NCI-H345 (cell line): ENCODE measurements at regions not wholly inside any gene's neighbourhood (a gene's known extent, or its start where the extent isn't known, plus 50 kb on each side); places are given as distances from the start of the nearest gene placed in this dataset.

Source experiments
- DNase-seq: peaks from one replicate; lab custom pipeline; 2025; lab: John Stamatoyannopoulos, UW

DNA sequence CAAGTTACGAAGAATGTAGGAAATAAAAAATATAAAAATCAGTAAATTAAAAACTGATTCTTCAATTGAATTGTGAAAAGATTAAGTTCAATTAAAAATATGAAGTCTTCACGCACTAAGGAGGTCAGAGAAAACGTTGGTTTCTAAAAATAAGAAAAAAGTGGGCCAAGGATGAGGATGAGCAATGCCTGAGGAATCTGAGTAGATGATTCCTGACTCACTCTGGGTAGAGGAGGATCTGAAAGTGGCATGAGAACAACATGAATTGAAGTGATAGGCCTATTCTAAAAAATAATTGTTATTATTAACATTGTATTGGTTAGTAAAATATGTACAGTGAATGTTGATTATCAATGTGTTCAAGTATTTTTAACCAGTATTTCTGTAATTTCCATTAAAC is 444.2 kb downstream of the GRIA2 start:
- no peak for DNase-seq

- DNase-seq, result no peak
Observed at GRCh38 chr4:157655096-157655809, 434.7 kb downstream of the GRIA2 start.

- DNase-seq, result no peak
Observed at GRCh38 chr4:157643257-157643656, 422.7 kb downstream of the GRIA2 start.

- no peak for DNase-seq
Observed at GRCh38 chr4:157634057-157634456, 413.5 kb downstream of the GRIA2 start.

DNA sequence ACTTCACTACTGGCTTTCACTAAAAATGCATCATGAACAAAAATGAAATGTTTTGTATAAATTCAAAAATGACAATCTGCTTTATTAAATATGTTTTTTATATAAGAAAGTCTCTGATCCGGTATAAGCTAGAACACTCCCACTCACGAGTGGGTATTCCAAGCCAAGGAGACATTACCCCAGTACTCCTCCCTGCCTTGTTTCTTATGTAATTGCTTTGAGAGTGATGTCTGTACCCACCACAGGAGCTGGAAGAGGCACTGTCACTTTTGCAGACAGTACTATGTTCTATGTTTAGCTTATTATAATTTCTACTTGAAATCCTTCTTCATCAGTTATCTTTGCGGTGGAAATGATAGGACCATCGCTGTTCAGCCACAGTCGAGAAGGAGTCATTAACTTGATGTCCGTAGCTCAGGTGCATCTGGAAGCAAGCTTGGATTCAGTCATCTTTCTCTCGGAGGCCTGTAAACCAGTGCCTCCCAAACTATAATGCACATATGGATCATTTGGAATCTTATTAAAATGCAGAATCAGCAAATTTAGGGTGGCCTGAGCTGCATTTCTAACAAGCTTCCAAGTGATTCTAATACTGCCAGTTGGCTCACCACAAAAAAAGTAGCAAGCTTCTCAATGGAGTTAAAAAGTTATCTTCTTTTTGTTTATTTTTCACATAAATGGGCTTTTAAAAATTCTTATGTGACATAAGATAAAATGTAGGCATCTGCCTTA is 396.4 kb downstream of the GRIA2 start:
- DNase-seq, result no peak

GRCh38 chr4:157607996-157608395 is 387.5 kb downstream of the GRIA2 start:
- no peak for DNase-seq

DNA sequence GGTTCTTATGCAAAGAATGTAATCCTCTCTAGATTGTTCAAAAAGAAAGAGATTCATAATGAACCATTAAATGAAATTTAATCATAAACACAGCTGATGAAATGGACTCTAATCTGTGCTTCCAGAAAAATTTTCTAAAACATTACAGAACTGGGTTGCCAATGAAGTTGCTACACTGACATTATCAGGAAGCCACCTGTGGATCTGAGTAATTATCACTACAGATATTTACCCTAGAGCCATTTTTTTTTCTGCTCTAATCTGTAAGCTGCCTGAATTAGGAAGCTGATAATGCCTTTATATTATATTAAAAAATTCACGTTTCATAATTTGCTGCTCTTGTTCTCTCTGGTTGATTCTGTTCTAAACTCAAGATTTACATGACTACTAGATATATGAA is 380.1 kb downstream of the GRIA2 start:
- no peak for DNase-seq

- DNase-seq, result no peak
Observed at GRCh38 chr4:157591245-157591644, 370.7 kb downstream of the GRIA2 start.

GRCh38 chr4:157590679-157591078 is 370.2 kb downstream of the GRIA2 start:
- no peak for DNase-seq

DNA sequence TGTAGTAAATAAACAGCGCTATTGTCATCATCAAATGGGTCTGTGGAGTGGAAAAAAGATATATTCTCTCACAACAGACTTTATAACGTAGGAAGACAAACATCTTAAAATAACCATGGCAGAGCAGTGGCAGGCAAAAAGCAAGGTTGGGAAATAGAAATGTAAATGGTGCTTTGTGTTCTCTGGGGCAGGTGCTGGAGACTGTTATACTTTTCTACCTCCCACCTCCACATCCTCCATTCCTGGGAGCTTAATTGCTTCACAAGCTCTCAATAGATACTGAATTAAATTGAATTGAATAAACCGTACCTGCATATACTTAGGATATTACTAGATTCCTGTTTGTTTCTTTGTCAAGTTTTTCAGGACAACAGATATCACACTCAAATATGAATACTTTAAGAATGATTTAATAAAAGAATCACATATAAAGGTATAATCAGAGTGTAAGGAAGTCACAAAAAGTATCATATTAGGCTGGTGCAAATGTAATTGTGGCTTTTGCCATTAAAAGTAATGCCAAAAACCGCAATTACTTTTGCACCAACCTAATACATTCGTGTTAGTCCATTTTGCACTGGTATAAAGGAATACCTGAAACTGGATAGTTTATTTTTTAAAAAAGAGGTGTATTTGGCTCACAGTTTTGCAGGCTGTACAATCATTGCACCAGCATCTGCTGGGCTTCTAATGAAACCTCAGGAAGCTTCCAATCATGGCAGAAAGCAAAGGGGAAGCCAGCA is 367.3 kb downstream of the GRIA2 start:
- no peak for DNase-seq

DNA sequence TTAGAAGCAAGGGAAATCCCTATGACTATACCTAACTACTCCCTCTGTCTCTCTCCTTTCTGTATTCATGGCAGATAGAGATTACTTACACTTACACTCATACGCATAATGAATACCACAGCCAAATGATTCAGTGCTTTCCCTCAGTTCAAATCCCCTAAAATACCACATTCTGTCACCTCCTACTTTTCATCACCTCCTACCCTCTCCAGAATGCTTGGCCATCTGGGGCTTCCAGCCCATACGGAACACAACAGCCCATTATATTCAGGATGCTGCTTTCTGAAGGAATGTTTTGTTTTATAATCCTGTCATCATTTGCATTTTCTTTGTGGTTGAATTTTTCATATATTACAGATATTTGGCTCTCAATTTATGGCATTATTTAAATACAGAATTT is 361.6 kb downstream of the GRIA2 start:
- no peak for DNase-seq

GRCh38 chr4:157576671-157577217 is 356.2 kb downstream of the GRIA2 start:
- DNase-seq, result no peak

DNA sequence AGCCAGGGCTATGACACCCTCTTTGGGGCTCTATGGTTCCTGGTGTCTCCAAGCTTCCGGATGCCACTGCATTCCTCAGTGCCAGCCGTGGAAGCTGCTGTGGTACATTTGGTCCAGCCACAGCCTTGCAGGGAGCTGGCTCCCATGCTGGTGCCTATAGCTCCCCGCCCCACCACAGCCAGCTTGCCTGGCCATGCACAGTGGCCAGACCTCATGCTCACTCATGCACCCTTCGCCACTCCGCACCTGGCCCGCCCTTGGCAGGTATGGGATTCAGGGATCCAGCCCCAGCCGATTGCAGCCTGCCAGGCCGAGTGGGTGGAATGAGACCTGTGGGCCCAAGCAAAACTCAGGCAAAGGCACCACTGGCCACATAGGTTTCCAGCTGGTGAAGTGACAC is 354.8 kb downstream of the GRIA2 start:
- no peak for DNase-seq

GRCh38 chr4:157574606-157575005 is 354.1 kb downstream of the GRIA2 start:
- no peak for DNase-seq

DNA sequence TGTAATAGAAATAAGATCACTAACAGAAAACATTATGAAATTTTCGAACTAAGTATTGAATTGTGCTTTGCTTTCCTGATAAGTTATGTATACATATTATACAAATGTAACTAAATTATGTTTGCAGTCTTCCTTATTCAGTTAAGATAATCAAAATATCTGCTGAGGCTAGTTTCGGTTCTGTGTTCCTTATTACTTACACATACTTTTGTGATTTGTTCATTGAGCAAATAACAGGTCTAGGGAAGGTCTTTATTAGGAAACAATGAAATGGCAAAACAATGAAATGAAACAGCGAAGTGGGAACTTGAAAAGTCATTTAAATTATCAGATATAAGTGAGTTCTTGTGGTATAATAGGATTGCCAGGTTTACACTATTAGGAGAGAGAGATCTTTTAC is 352.4 kb downstream of the GRIA2 start:
- no peak for DNase-seq

DNA sequence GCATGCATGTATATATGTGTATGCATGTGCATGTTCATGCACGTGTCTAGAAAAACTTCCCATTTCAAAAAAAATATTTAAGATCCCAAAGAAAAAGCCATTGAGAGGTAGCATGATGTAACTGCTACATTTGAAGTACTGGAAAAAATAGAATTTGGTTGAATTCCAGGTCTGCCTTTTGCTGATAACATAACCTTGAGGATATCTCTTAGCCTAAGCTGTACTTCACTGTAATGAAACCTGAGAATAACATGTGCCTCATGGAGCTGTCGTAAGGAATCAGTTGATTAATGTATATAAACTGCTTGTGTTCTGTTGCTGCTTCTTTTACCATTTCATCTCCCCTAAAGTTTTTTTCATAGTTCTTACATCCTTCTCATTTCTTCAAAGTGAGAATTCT is 351.8 kb downstream of the GRIA2 start:
- no peak for DNase-seq

DNA sequence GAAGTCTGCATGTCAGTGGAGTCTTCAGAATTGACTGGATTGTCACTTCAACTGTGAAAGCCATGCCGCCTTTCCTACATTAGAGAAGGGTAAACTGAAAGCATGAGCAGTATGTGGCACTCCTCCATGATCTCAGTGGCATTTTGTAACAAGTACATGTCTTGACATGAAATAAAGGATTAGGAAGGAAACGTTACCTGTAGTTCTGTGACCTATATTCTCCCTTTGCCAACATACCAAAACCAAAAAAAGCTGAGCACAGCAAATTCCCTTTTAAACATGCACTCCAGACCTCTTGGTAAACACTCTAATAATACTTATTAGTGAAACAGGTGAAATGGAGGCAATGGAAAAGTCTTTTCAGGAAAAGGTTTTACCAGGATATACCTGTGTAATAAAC is 344.2 kb downstream of the GRIA2 start:
- DNase-seq, result no peak

GRCh38 chr4:157564218-157564617 is 343.7 kb downstream of the GRIA2 start:
- no peak for DNase-seq

GRCh38 chr4:157558016-157558415 is 337.5 kb downstream of the GRIA2 start:
- no peak for DNase-seq

- no peak for DNase-seq
Observed at GRCh38 chr4:157550028-157550427, 329.5 kb downstream of the GRIA2 start.

- no peak for DNase-seq
Observed at GRCh38 chr4:157527954-157528353, 307.4 kb downstream of the GRIA2 start.

GRCh38 chr4:157521906-157522305 is 301.4 kb downstream of the GRIA2 start:
- no peak for DNase-seq

DNA sequence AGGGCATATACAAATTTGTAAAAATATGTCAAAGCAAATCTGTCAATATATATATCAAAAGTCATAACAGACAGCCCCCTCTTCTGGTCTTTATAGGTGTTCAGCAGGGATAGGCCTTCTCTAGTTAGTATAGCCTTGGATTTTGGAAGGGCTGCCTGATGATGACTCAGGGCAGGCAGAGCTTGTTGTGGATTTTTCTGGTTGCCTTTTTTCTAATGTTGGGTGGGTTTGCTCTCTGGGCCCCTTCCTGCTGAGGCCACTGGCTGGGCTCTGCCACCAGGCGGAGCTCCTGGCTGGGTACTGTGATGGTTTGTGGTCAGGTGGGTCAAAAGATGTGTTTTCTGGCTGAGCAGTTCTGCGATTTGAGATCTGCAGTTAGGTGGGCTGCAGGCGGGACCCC is 294.2 kb downstream of the GRIA2 start:
- no peak for DNase-seq
